OCI-LY1 (cell line): ENCODE measurements at regions not wholly inside any gene's neighbourhood (a gene's known extent, or its start where the extent isn't known, plus 50 kb on each side); places are given as distances from the start of the nearest gene placed in this dataset.

ENCODE experiments used
- EZH2 ChIP-seq: fragments of 200-600 bp; sonication (generic), shearing (Covaris generic); IDR thresholded peaks from 2 replicates; pipeline ENCODE4 v1.8.0; 2017; ENCODE audit warnings: borderline replicate concordance, mixed run types, mild to moderate bottlenecking, antibody characterized with exemption, low read length, moderate library complexity, mixed read lengths
- TF ChIP-seq, protein P1 (sequence below): fragments of 200-600 bp; sonication (generic), shearing (Covaris generic); IDR thresholded peaks from 2 replicates; pipeline ENCODE4 v1.5.1; 2017; ENCODE audit warnings: mild to moderate bottlenecking, antibody characterized with exemption, low read length, moderate library complexity, mixed read lengths

DNA sequence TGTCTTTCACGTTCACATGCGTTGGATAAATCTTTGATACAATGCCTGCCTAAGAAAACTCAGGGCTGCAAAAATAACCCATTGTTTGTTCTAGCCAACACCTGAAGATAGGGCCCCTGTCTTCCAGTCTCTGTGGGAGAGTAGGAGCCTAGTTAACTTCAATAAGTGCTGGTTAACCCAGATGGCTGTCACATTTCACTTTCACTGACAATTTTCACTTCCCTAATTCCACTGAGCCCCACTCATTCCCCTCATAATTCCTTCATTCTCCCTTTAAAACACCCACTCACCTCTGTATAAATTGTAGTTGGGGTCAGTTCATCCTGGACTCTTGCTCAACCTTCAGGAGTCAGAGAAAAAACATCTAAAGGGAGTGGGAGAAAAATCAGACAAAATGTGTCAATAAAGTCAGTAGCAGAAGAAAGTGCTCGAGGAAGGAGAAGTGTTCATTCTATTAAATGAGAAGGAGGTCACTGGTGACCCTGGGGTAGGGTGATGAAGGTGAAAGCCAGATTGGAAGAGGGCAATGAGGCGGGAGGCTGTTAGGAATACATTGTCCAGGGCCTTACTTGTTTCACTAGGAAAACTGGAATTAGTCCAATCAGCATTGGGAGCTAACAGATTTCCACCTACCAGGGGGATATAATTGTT, 51.2 kb upstream of the ABI1 start:
- TF ChIP-seq, protein P1, sequence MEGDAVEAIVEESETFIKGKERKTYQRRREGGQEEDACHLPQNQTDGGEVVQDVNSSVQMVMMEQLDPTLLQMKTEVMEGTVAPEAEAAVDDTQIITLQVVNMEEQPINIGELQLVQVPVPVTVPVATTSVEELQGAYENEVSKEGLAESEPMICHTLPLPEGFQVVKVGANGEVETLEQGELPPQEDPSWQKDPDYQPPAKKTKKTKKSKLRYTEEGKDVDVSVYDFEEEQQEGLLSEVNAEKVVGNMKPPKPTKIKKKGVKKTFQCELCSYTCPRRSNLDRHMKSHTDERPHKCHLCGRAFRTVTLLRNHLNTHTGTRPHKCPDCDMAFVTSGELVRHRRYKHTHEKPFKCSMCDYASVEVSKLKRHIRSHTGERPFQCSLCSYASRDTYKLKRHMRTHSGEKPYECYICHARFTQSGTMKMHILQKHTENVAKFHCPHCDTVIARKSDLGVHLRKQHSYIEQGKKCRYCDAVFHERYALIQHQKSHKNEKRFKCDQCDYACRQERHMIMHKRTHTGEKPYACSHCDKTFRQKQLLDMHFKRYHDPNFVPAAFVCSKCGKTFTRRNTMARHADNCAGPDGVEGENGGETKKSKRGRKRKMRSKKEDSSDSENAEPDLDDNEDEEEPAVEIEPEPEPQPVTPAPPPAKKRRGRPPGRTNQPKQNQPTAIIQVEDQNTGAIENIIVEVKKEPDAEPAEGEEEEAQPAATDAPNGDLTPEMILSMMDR: no peak
- no peak for TF ChIP-seq EZH2
